Activated CD4-positive, alpha-beta T cell treated with anti-CD3 and anti-CD28 coated beads, Interleukin-2, amount 10 ng/mL, durations not matched to agents 7 days and 5 days (primary cell): ENCODE measurements at regions not wholly inside any gene's neighbourhood (a gene's known extent, or its start where the extent isn't known, plus 50 kb on each side); places are given as distances from the start of the nearest gene placed in this dataset.

Experiments
- CTCF ChIA-PET: fragments of 350-600 bp; sonication (Branson Sonifier 250); formaldehyde crosslinking; loops from one replicate; lab custom pipeline; 2021; ENCODE audit warnings: antibody characterized with exemption; lab: Charles Lee
- POLR2A ChIA-PET: fragments of 350-600 bp; sonication (Branson Sonifier 250); formaldehyde crosslinking; loops from one replicate; lab custom pipeline; 2021; ENCODE audit warnings: antibody characterized with exemption; lab: Charles Lee
- DNase-seq: peaks from one replicate; pipeline ENCODE4 v3.0.0-alpha.2; 2020
- H3K27ac Mint-ChIP-seq: one replicate; pipeline ENCODE4 v1.8.0; 2021; ENCODE audit warnings: mild to moderate bottlenecking, moderate library complexity, mixed read lengths
- H3K27me3 Mint-ChIP-seq: one replicate; pipeline ENCODE4 v1.8.0; 2021; ENCODE audit warnings: mixed read lengths
- H3K36me3 Mint-ChIP-seq: one replicate; pipeline ENCODE4 v1.8.0; 2021; ENCODE audit warnings: low read depth, mixed read lengths
- H3K4me1 Mint-ChIP-seq: one replicate; pipeline ENCODE4 v1.8.0; 2021; ENCODE audit warnings: mixed read lengths
- H3K4me3 Mint-ChIP-seq: one replicate; pipeline ENCODE4 v1.8.0; 2021; ENCODE audit warnings: mild to moderate bottlenecking, moderate library complexity, mixed read lengths
- H3K9me3 Mint-ChIP-seq: one replicate; pipeline ENCODE4 v1.8.0; 2021; ENCODE audit warnings: mixed read lengths

DNA sequence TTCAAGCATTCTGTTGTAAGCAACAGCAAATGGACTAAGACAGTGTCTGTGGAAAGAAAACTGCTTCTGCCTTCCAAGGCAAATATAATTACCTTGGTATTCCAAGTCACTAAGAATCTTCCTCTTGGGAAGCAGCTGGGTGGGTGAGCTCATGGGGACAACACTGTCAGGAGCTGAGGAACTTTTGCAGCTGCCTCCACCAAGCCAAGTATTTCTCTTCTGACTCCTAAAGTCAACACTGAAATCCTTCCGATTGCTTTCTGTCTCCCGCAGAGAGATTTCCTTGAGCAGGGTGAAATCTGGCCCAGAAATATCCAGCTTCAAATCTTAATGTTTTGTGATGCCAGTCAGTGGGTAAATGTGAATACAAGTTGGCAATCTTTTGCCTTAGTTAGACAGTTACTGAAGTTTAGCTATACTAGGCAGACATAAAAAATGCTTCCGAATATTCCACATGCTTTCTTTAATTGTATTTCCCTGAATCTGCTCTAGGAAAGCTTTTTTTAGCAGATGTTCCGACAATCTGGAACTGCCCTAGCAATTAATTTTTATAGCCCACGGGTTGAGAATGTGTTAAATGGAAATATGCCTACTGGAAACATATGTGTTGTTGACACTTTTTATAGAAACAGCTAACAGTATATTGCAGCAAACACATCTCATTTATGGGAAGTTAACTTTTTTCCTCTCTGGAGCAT lies 369.9 kb upstream of the DAB2 start:
- CTCF ChIA-PET, result no interaction called here
- peaks cover 3% of the 10 kb centered on the region for H3K27me3 Mint-ChIP-seq
- H3K4me3 Mint-ChIP-seq, result no peak overlapping the region
- POLR2A ChIA-PET, result interaction anchor here (0.6 kb wide), 1 partner anchor 81 kb away, joined by 4 read pairs; no protein-coding TSS in a partner anchor
- DNase-seq, result no peak
- H3K36me3 Mint-ChIP-seq, result no peaks in the 10 kb centered on the region
- H3K9me3 Mint-ChIP-seq, result no peaks in the 10 kb centered on the region
- H3K4me1 Mint-ChIP-seq, result no peaks in the 10 kb centered on the region
- H3K27ac Mint-ChIP-seq, result no peak overlapping the region

DNA sequence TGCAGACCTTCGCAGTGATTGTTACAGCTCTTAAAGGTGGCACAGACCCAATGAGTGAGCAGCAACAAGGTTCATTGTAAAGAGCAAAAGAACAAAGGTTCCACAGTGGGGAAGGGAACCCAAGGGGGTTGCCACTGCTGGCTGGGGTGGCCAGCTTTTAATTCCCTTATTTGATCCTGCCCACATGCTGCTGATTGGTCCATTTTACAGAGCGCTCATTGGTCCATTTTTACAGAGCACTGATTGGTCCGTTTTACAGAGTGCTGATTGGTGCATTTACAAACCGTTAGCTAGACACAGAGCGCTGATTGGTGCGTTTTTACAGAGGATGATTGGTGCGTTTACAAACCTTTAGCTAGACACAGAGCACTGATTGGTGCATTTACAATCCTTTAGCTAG lies 360.6 kb upstream of the DAB2 start:
- no peak overlapping the region for H3K27ac Mint-ChIP-seq
- POLR2A ChIA-PET, result no interaction called here
- CTCF ChIA-PET, result no interaction called here
- no peaks in the 10 kb centered on the region for H3K36me3 Mint-ChIP-seq
- DNase-seq, result no peak
- peaks cover 3% of the 10 kb centered on the region for H3K27me3 Mint-ChIP-seq
- no peak overlapping the region for H3K4me3 Mint-ChIP-seq
- H3K4me1 Mint-ChIP-seq, result no peaks in the 10 kb centered on the region
- peaks cover 7% of the 10 kb centered on the region for H3K9me3 Mint-ChIP-seq

DNA sequence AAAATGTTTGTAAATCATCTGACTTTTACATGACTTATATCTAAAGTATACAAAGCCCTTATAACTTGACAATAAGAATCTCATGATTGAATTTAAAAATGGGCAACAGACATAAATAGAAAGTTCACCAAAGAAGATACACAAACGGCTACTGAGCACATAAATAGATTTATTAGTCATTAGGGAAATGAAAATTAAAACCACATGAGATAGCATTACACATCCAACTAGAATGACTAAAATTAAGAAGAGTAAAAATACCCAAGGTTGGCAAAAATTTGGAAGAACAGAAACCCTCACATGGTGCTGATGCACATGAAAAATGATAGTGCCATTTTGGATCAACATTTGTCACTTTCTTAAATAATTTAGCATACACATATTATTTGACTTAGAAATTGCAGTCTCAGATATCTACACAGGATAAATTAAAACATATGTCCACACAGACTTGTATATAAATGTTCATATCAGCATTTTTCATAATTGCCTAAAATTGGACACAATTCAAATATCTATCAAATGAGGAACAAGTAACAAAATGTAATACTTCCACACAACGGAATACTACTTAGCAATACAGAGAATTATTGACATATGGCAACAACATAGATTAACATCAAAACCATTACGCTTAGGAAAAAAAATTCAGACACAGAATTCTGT lies 359.1 kb upstream of the DAB2 start:
- POLR2A ChIA-PET, result no interaction called here
- Mint-ChIP-seq H3K9me3 (peaks cover 7% of the 10 kb centered on the region), H3K4me1 (no peaks in the 10 kb centered on the region), H3K27me3 (peaks cover 3% of the 10 kb centered on the region), H3K4me3 (no peak overlapping the region), H3K27ac (no peak overlapping the region), H3K36me3 (no peaks in the 10 kb centered on the region)
- CTCF ChIA-PET, result no interaction called here
- no peak for DNase-seq

DNA sequence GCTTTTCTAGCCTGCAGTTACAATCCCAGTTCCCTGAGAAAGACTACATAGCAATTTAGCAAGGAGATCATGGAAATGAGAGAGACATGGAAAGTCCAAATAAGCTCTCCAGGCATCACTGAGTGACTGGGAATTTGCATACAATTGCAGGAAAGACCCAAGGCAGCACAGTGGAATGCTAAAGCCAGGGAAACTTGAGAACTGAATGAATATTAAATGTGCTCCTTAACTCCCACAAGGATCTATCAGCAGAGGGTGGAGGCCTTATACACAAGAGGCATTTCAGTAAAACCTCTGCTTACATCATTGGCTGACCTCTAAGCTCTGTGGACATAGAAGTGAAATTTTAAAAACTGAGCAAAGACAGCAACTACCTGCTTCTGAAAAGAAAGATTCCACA lies 355.6 kb upstream of the DAB2 start:
- ChIA-PET POLR2A (no interaction called here), CTCF (no interaction called here)
- DNase-seq, result no peak
- H3K4me3 Mint-ChIP-seq, result no peak overlapping the region
- no peaks in the 10 kb centered on the region for H3K4me1 Mint-ChIP-seq
- no peaks in the 10 kb centered on the region for H3K36me3 Mint-ChIP-seq
- H3K27ac Mint-ChIP-seq, result no peak overlapping the region
- H3K9me3 Mint-ChIP-seq, result peaks cover 4% of the 10 kb centered on the region
- peaks cover 5% of the 10 kb centered on the region for H3K27me3 Mint-ChIP-seq

DNA sequence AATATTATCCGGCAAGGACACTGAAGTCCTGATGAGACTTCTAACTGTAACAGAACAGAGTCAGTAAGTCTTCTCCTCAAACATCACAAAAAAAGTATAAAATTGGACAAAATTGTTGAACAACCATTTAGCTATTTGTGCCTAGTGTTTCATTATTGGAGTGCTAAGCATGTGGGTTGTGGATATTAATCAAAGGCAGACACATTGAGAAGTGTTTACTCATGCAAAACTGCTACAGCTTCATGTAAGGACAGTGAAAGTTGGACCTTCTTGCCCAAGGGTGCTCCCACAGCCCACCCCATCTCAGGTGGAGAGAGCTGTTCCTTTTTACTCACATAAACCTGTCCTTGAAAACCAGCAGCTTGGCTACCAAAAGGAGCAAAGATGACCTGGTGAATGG lies 355.1 kb upstream of the DAB2 start:
- ChIA-PET CTCF (interaction anchor here (0.6 kb wide), 1 partner anchor 244 kb away, joined by 3 read pairs; no protein-coding TSS in a partner anchor), POLR2A (no interaction called here)
- Mint-ChIP-seq H3K9me3 (no peaks in the 10 kb centered on the region), H3K36me3 (no peaks in the 10 kb centered on the region), H3K4me3 (no peak overlapping the region), H3K4me1 (no peaks in the 10 kb centered on the region), H3K27ac (no peak overlapping the region), H3K27me3 (peaks cover 5% of the 10 kb centered on the region)
- no peak for DNase-seq

DNA sequence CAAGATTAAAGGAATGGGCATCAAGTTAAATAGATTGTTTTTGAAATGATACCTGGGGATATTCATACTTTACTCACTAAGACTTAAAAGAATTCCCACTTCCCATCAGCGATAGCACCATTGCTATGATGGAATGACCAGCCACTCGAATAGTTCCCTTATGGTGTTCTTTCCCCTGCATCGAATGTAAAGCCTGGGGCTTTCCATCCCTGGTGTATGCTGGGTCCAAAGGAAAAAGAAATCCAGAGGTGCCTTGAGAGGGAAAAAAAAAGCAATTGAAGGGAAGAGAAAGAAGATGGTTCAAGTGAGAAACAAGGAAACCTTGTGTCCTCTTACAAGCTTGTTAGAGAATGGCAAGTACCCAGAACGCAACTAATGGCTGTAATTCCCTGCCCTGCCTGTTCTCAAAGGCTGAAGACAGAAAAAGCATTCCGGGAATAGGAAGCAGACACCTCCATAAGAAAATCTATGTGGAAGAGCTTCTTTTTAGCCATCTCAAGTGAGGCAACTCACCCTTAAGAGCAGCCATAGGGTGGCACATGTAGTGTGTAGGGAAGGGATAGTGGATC lies 351.1 kb upstream of the DAB2 start:
- H3K9me3 Mint-ChIP-seq, result no peaks in the 10 kb centered on the region
- POLR2A ChIA-PET, result no interaction called here
- no peaks in the 10 kb centered on the region for H3K4me1 Mint-ChIP-seq
- no peak overlapping the region for H3K4me3 Mint-ChIP-seq
- peaks cover 2% of the 10 kb centered on the region for H3K27me3 Mint-ChIP-seq
- no peaks in the 10 kb centered on the region for H3K36me3 Mint-ChIP-seq
- CTCF ChIA-PET, result interaction anchor here (0.6 kb wide), 1 partner anchor 311 kb away, joined by 3 read pairs; no protein-coding TSS in a partner anchor
- DNase-seq, result no peak
- H3K27ac Mint-ChIP-seq, result no peak overlapping the region

DNA sequence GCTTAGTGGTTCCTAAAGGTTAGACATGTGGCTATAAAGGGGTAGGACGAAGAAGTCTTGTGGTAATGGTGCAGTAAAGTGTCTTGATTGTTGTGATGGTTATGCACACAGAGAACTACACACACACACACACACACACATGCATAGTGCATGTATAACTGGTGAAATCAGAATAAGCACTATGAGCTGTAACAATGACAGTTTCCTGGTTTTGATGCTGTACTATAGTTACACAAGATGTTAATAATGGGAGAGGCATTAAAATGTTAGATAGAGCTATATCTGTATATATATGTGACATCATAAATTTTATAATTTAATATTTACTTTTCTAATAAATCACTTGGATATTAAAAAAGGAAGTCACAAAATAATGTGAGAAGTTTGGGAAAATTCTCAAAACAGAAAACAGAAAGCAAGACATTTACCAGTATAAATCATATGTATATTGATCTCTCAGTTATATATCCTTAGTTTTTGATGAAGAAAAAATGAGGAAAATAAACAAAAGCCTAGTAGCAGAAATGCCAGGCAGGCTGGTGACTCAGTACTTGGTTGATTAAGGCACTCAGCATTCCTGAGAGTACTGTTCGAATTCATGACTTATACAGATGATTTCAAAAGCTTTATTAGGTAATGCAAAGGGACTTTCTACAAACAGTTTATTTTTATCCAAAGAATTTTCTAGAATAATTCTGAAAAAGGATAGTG lies 350.5 kb upstream of the DAB2 start:
- Mint-ChIP-seq H3K36me3 (no peaks in the 10 kb centered on the region), H3K4me1 (no peaks in the 10 kb centered on the region), H3K4me3 (no peak overlapping the region), H3K27ac (no peak overlapping the region), H3K9me3 (no peaks in the 10 kb centered on the region), H3K27me3 (peaks cover 4% of the 10 kb centered on the region)
- ChIA-PET CTCF (no interaction called here), POLR2A (no interaction called here)
- no peak for DNase-seq

DNA sequence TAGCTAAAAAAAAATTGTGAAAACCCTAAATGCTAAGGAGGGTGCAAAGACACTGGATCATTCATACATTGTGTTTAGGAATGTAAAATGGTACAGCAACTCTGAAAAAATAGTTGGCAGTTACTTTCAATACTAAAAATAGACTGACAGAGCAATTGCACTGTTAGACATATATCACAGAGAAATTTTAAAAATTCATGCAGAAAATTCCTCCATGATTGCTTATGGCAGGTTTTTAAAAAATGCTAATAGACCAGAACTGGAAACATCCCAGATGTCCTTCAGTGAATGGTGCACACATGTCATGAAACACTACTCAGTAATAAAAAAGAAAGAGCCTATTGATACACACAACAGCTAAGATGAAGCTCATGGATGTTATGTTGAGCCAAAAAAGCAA lies 349.8 kb upstream of the DAB2 start:
- H3K27me3 Mint-ChIP-seq, result peaks cover 4% of the 10 kb centered on the region
- H3K36me3 Mint-ChIP-seq, result no peaks in the 10 kb centered on the region
- no peak for DNase-seq
- H3K4me1 Mint-ChIP-seq, result no peaks in the 10 kb centered on the region
- ChIA-PET POLR2A (no interaction called here), CTCF (no interaction called here)
- H3K27ac Mint-ChIP-seq, result no peak overlapping the region
- H3K9me3 Mint-ChIP-seq, result no peaks in the 10 kb centered on the region
- H3K4me3 Mint-ChIP-seq, result no peak overlapping the region

DNA sequence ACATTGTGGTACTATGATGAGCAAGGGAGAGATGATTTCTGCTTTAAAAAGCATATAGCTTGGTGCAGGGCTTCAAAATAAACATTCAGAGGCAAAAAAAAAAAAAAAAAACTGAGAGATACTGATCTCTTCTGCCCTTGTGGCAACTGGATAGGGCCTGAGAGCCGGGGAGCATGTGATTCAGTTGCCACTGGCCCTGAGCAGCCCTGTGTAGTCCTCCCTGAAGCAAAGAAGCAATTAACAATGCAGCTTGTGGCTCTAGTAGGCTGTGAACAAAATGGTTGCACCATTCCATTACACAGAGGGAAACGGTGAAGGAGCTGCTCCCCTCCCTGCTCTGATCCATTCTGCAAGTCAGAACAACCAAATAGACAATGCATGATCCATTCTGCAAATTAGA lies 347.5 kb upstream of the DAB2 start:
- POLR2A ChIA-PET, result no interaction called here
- Mint-ChIP-seq H3K27me3 (peaks cover 2% of the 10 kb centered on the region), H3K9me3 (no peaks in the 10 kb centered on the region), H3K27ac (no peak overlapping the region), H3K4me3 (no peak overlapping the region), H3K4me1 (no peaks in the 10 kb centered on the region), H3K36me3 (no peaks in the 10 kb centered on the region)
- DNase-seq, result no peak
- CTCF ChIA-PET, result interaction anchor here (1.0 kb wide), 1 partner anchor 26 kb away, joined by 5 read pairs; no protein-coding TSS in a partner anchor

DNA sequence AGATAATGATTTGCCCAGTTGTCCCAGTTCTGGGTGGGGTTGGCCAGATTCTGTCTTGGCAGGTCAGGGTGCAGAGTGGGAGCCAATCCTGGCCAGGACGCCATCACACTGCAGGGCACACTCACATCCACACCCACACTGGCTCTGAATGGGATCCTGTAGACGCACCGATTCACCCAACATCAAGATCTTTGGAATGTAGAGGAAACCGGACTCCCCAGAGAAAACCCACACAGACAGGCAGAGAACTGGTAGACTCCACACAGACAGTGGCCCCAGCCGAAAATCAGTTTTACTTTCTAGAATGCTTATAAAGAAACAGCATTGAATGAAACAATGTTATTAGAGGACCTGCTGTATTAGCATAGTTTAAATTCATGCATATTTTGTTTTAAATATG lies 343.1 kb upstream of the DAB2 start:
- POLR2A ChIA-PET, result no interaction called here
- CTCF ChIA-PET, result no interaction called here
- DNase-seq, result no peak
- Mint-ChIP-seq H3K27ac (no peak overlapping the region), H3K27me3 (peaks cover 7% of the 10 kb centered on the region), H3K36me3 (no peaks in the 10 kb centered on the region), H3K9me3 (no peaks in the 10 kb centered on the region), H3K4me3 (no peak overlapping the region), H3K4me1 (no peaks in the 10 kb centered on the region)

DNA sequence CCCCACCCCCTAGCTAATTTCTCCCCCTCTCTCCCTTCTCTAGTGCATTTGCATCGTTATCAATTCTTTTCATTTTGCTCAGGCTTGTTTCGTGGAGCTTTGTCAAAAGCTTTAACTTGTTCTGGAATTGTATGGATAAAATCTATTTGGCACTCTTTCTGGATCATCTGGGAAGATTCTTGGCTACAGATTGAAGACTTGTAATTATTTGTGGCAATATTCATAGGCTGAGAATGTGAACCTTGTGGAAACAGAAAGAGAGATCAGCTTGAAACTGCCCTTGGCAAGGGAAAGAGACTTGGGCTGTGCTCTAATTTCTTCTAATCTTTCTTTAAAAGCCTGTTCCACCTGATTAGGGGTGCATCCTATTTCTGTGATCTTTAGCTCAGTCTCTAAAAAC lies 340.6 kb upstream of the DAB2 start:
- peaks cover 5% of the 10 kb centered on the region for H3K27me3 Mint-ChIP-seq
- DNase-seq, result no peak
- H3K4me3 Mint-ChIP-seq, result no peak overlapping the region
- H3K36me3 Mint-ChIP-seq, result no peaks in the 10 kb centered on the region
- no peaks in the 10 kb centered on the region for H3K4me1 Mint-ChIP-seq
- H3K27ac Mint-ChIP-seq, result no peak overlapping the region
- CTCF ChIA-PET, result interaction anchor here (0.5 to 0.9 kb wide), 2 partner anchors 16 to 804 kb away, joined by 3 read pairs; no protein-coding TSS in a partner anchor
- H3K9me3 Mint-ChIP-seq, result no peaks in the 10 kb centered on the region
- POLR2A ChIA-PET, result no interaction called here

DNA sequence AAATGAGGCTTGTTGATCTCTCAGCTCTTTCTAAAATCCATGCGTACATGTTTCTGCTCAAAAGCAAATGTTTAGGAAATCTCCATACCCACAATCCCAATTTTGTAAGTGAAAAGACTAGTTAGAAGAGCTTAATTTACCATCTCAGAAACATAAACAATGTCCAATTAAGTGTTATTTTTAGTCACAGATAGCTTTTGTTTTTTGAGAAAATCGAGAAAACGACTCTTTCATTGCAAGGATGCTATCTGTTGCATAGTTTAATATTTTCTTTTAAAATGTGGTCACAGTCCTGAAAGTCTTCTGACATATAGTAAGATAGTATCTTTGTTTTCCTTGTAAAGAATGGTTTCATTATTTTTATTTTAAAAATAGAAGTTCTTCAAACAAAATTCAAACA lies 338.0 kb upstream of the DAB2 start:
- Mint-ChIP-seq H3K4me1 (no peaks in the 10 kb centered on the region), H3K36me3 (no peaks in the 10 kb centered on the region), H3K9me3 (no peaks in the 10 kb centered on the region), H3K27ac (no peak overlapping the region), H3K27me3 (peaks cover 5% of the 10 kb centered on the region), H3K4me3 (no peak overlapping the region)
- DNase-seq, result no peak
- ChIA-PET POLR2A (no interaction called here), CTCF (no interaction called here)
